ENCODE measurements at regions not wholly inside any gene's neighbourhood (a gene's known extent, or its start where the extent isn't known, plus 50 kb on each side); places are given as distances from the start of the nearest gene placed in this dataset.

DNA sequence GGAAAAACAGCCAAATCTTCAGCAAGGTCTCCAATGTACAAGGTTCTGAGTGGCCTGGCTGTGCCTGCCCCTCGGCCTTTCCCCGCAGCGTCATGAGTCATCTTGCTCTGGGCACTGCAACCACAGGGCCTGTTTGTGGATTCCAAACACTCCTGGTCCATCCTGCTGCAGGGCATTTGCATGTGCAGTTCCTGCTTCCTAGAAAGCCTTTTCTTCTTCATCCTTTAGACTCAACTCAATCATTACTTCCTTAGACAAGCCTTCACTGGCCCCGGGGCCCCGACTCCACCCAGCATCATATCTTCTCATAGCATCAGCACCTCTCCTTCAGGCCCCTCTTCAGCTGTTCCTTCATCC is 101.8 kb upstream of the EGLN3 start (continued):
- TF ChIP-seq, protein P1, sequence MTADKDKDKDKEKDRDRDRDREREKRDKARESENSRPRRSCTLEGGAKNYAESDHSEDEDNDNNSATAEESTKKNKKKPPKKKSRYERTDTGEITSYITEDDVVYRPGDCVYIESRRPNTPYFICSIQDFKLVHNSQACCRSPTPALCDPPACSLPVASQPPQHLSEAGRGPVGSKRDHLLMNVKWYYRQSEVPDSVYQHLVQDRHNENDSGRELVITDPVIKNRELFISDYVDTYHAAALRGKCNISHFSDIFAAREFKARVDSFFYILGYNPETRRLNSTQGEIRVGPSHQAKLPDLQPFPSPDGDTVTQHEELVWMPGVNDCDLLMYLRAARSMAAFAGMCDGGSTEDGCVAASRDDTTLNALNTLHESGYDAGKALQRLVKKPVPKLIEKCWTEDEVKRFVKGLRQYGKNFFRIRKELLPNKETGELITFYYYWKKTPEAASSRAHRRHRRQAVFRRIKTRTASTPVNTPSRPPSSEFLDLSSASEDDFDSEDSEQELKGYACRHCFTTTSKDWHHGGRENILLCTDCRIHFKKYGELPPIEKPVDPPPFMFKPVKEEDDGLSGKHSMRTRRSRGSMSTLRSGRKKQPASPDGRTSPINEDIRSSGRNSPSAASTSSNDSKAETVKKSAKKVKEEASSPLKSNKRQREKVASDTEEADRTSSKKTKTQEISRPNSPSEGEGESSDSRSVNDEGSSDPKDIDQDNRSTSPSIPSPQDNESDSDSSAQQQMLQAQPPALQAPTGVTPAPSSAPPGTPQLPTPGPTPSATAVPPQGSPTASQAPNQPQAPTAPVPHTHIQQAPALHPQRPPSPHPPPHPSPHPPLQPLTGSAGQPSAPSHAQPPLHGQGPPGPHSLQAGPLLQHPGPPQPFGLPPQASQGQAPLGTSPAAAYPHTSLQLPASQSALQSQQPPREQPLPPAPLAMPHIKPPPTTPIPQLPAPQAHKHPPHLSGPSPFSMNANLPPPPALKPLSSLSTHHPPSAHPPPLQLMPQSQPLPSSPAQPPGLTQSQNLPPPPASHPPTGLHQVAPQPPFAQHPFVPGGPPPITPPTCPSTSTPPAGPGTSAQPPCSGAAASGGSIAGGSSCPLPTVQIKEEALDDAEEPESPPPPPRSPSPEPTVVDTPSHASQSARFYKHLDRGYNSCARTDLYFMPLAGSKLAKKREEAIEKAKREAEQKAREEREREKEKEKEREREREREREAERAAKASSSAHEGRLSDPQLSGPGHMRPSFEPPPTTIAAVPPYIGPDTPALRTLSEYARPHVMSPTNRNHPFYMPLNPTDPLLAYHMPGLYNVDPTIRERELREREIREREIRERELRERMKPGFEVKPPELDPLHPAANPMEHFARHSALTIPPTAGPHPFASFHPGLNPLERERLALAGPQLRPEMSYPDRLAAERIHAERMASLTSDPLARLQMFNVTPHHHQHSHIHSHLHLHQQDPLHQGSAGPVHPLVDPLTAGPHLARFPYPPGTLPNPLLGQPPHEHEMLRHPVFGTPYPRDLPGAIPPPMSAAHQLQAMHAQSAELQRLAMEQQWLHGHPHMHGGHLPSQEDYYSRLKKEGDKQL (CRISPR knock-in tag; IDR thresholded peaks at IDR 0.05; ENCODE audit: low read depth) = no peak
- TF ChIP-seq ZNF343 (CRISPR knock-in tag; IDR thresholded peaks at IDR 0.05) (no peak), KMT2A (CRISPR knock-in tag; IDR thresholded peaks at IDR 0.05) (no peak), STAT5B (CRISPR knock-in tag; IDR thresholded peaks at IDR 0.05) (no peak), IRX3 (CRISPR knock-in tag; IDR thresholded peaks at IDR 0.05; ENCODE audit: borderline replicate concordance, low read depth) (no peak), FOXP1 (IDR thresholded peaks at IDR 0.05) (no peak), FOXP1 (CRISPR knock-in tag; IDR thresholded peaks at IDR 0.05) (peak; percentile 56), CHCHD3 (CRISPR knock-in tag; IDR thresholded peaks at IDR 0.05) (no peak), WIZ (CRISPR knock-in tag; IDR thresholded peaks at IDR 0.05) (no peak), RFX3 (CRISPR knock-in tag; IDR thresholded peaks at IDR 0.05) (no peak), NCOA1 (CRISPR knock-in tag; IDR thresholded peaks at IDR 0.05) (no peak), ZNF724P (CRISPR knock-in tag; IDR thresholded peaks at IDR 0.05; ENCODE audit: borderline replicate concordance) (no peak), REL (CRISPR knock-in tag; conservative IDR thresholded peaks at IDR 0.05) (no peak), BCL6 (CRISPR knock-in tag; IDR thresholded peaks at IDR 0.05) (peak; percentile 87), SKI (IDR thresholded peaks at IDR 0.05; ENCODE audit: partially characterized antibody) (no peak), HMG20A (CRISPR knock-in tag; IDR thresholded peaks at IDR 0.05; ENCODE audit: borderline replicate concordance) (peak; percentile 71), SOX6 (IDR thresholded peaks at IDR 0.05) (no peak), SOX6 (CRISPR knock-in tag; IDR thresholded peaks at IDR 0.05) (no peak), PCBP2 (optimal IDR thresholded peaks at IDR 0.05; ENCODE audit: low read depth, low read length, poor library complexity, severe bottlenecking) (no peak), ZNF777 (CRISPR knock-in tag; IDR thresholded peaks at IDR 0.05) (no peak), HDAC2 (CRISPR knock-in tag; IDR thresholded peaks at IDR 0.05) (peak; percentile 35; the same call in 1 of the 2 replicates)
- TF ChIP-seq, protein P2, sequence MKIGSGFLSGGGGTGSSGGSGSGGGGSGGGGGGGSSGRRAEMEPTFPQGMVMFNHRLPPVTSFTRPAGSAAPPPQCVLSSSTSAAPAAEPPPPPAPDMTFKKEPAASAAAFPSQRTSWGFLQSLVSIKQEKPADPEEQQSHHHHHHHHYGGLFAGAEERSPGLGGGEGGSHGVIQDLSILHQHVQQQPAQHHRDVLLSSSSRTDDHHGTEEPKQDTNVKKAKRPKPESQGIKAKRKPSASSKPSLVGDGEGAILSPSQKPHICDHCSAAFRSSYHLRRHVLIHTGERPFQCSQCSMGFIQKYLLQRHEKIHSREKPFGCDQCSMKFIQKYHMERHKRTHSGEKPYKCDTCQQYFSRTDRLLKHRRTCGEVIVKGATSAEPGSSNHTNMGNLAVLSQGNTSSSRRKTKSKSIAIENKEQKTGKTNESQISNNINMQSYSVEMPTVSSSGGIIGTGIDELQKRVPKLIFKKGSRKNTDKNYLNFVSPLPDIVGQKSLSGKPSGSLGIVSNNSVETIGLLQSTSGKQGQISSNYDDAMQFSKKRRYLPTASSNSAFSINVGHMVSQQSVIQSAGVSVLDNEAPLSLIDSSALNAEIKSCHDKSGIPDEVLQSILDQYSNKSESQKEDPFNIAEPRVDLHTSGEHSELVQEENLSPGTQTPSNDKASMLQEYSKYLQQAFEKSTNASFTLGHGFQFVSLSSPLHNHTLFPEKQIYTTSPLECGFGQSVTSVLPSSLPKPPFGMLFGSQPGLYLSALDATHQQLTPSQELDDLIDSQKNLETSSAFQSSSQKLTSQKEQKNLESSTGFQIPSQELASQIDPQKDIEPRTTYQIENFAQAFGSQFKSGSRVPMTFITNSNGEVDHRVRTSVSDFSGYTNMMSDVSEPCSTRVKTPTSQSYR (CRISPR knock-in tag; IDR thresholded peaks at IDR 0.05; ENCODE audit: borderline replicate concordance) = no peak; the same call in 1 of the 2 replicates
- TF ChIP-seq, protein P3, sequence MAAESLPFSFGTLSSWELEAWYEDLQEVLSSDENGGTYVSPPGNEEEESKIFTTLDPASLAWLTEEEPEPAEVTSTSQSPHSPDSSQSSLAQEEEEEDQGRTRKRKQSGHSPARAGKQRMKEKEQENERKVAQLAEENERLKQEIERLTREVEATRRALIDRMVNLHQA (CRISPR knock-in tag; IDR thresholded peaks at IDR 0.05) = no peak
- TF ChIP-seq, protein P4, sequence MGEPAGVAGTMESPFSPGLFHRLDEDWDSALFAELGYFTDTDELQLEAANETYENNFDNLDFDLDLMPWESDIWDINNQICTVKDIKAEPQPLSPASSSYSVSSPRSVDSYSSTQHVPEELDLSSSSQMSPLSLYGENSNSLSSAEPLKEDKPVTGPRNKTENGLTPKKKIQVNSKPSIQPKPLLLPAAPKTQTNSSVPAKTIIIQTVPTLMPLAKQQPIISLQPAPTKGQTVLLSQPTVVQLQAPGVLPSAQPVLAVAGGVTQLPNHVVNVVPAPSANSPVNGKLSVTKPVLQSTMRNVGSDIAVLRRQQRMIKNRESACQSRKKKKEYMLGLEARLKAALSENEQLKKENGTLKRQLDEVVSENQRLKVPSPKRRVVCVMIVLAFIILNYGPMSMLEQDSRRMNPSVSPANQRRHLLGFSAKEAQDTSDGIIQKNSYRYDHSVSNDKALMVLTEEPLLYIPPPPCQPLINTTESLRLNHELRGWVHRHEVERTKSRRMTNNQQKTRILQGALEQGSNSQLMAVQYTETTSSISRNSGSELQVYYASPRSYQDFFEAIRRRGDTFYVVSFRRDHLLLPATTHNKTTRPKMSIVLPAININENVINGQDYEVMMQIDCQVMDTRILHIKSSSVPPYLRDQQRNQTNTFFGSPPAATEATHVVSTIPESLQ (CRISPR knock-in tag; conservative IDR thresholded peaks at IDR 0.05) = no peak

Measured in HepG2 (cell line).